HK-2 (cell line): ENCODE measurements at regions not wholly inside any gene's neighbourhood (a gene's known extent, or its start where the extent isn't known, plus 50 kb on each side); places are given as distances from the start of the nearest gene placed in this dataset.

Experiments used
- DNase-seq: peaks from one replicate; pipeline ENCODE4 v3.0.0-alpha.2; 2018; ENCODE audit not compliant: unreplicated experiment

DNA sequence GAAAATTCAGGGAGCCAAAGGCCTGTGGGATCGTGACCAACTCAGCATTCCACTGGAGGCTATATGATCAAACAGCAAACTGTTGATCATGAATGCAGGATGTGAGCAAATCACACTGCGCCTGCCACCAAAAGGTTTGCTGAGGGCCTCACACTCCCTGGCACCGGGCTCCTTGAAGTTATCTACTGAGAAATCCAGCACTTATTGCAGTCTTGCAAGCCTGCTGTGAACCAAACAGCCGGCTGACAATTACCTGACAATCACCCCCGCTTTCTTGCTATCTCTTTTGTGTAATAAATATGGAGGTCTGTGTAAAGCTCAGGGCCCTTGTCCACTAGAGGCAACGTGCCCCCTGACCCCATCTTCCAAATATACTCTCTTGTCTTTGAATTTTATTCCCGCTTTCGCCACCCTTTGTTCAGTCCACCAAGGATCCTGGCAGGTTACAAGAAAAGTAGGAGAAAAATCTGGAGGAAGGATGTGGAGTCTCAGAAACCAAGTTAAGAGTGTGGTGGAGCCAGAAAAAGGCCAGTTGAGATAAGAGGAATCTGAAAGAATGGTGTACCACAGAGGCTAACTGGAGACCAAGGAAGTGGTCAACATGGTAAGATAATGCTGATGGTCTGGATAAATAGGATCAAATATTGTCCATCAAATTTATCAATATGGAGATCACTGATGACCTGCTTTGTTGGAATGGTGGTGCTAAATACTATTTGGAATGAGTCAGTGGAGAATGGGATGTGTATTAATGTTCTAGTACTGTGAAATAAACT, 229.2 kb downstream of the ALX1 start:
- DNase-seq = no peak

DNA sequence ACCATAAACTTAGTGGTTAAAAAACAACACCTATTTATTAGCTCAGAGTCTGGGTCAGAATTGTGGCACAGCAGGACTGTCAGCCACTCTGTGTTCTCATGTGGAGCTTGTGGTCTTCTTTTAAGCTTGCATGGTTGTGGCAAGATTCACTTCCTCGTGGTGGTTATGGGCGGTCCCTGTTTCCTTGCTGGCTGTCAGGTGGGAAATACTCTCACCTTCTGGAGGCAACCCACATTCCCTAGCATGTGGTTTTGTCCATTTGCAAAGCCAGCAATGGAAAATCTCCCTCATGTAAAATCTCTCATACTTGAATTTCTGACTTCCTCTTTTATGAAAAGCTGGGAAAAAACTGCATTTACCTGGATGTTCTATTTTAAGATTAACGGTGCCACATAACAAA, 229.8 kb downstream of the ALX1 start:
- peak; percentile 45 for DNase-seq

DNA sequence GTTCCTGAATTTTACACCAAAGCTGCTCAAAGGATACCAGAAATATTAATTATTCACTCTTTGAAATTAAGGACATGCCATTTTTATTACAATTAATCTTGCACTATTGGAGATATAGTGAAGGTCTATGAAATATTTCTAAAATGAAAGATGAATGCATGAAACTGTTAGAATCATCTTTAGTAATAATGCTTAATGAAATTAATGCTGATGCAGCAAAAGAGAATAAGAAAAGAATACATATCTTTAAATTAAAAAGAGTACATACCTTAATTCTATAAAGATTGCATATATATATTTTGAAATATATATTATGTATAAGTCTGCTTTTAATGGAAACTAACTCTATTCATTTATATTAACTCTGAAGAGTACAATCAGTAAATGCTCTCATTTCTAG, 236.0 kb downstream of the ALX1 start:
- DNase-seq = no peak

DNA sequence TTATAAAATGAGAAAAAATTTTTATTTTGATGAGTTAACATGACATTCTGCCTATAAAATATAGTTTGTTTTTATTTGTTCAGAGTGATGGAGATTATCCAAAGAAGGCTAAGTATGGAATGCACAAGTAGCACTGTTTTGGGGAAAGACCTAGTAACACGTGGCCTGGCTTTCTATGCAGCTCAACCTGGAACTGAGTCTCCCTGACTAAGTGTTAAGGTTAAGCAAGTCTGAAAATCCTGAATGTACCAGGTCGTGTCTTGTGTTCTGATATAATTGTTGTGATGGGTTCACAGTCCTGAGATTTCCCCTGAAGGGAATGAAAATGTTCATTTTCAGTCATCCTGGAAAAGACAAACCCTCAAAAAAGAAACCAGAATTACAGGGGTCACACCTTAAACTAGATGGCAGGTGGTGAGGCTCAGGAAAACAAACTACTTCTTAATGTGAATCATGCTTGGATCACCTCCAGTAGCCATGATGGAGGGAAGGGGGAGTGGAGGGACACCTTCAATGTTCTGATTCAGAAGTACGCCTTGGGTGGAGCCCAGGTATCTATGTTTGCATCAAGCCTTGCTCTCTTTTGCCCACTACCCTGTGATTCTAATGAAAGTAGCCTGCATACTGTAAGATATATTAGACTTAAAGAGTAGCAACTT, 236.8 kb downstream of the ALX1 start:
- DNase-seq = no peak

DNA sequence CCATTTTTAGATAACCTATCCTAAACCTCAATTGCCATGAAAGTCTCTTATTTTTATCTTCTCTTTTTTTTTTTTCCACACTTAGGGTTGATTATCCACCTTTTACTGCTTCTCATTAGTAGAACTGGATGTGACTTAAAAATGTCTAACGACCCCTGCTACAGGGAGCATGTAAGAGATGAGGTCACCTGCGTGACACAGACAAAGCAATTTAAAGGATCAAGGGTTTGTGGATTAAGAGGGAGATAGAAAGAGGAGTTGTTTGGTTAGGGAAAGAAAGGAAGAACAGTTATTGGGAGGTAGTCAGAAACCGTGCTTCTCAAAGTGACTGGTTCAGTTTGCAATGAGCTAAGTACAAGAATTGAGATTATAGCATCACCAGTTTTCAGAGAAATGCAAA, 239.1 kb downstream of the ALX1 start:
- DNase-seq = no peak

DNA sequence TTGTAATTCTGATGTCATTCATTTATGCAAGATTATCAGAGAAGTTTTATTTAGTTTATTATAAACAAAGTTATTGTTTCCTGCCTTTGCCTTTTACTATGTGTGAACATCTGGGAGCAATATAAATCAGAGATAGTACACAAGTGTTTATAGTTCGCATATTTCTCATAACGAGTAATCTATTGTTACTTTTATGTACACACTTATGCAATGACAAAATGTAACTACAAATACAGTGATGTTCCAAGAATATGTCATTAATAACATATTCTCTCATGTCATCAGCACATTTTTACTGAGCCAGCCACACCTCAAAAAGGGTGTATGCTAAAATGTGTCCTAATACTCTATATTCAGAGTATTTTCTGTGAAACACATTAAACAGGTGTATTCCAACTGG, 243.2 kb downstream of the ALX1 start:
- DNase-seq = no peak

- no peak for DNase-seq
Observed at GRCh38 chr12:85527192-85527591, 247.2 kb downstream of the ALX1 start.

GRCh38 chr12:85529896-85530295, 249.9 kb downstream of the ALX1 start:
- DNase-seq = no peak

- DNase-seq = no peak
Observed at GRCh38 chr12:85530456-85530855, 250.4 kb downstream of the ALX1 start.

GRCh38 chr12:85531341-85531740, 251.3 kb downstream of the ALX1 start:
- DNase-seq = no peak

GRCh38 chr12:85549640-85550039, 269.6 kb downstream of the ALX1 start:
- no peak for DNase-seq

DNA sequence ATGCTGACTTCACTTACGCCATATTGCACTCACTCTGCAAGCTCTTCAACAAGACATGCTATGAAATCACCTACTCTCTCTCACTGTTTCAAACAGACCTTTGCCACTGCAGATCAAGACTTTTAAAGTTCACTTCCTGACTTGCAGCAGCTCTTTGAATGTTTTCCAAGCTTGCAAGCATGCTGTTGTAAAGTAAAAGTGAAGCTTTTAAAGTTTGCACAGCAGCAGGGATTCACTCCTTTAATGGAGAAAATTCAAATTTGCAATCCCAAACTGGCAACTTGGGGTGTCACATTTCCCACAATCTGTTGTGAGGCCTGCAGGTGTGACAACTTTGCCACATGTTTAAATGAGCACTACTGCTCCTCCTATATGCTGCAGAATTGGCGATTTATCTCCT, 270.9 kb downstream of the ALX1 start:
- no peak for DNase-seq

DNA sequence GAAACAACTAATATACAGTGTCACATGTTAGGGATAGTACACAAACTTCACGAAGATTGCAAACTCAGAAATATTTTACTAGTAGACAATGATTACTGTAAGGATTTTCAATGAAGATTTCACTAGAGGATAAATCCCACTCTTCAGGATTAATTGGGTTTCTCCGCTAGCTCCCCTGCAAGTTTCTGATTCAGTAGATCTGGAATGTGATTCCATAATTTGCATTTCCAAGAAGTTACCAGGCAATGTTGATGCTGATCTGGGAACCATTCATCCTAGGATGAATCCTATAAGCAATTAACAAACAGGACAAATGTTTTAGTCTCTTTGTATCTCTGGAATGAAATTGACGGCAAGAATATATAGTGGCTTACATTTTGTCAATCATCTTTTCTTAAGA, 272.4 kb downstream of the ALX1 start:
- no peak for DNase-seq

DNA sequence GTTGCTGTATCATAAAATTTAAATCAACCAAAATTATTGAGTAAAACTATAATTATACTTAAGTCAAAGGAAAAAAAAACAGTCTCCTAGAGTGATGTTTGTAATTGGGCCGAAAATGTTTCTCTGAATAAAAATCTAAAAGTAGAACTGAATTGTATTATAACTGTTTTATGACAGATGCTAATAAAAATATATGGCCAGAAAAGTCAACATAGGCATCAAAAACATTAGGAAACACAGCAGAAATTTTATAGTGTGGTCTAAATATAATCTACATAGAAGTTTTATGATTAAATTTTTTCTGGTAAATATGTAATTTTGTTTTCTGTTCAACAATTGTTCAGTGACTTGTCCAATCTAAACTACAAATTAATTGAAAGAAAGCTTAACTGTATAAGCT, 277.8 kb downstream of the ALX1 start:
- DNase-seq = no peak

DNA sequence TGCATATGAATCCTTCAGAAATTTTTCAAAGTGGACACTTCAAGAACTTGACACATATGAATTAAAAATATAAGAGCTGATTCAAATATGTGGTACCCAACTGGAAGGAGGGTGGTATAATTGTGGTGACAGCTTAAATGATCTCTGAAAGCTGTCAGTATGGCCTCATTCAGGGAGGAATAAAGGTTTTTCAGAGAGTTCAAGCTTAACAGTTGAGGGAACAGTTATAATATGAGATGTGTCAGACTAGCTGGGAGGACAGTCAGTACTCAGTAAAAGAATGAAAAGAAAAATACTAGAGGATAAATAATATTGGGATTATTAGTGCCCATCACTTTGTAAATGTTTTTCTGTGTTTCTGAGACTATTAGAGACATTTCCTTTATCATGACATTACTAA, 277.5 kb downstream of the RASSF9 start:
- no peak for DNase-seq

- DNase-seq = no peak
Observed at GRCh38 chr12:85559127-85559526, 277.1 kb downstream of the RASSF9 start.

GRCh38 chr12:85559536-85559935, 276.7 kb downstream of the RASSF9 start:
- DNase-seq = no peak

DNA sequence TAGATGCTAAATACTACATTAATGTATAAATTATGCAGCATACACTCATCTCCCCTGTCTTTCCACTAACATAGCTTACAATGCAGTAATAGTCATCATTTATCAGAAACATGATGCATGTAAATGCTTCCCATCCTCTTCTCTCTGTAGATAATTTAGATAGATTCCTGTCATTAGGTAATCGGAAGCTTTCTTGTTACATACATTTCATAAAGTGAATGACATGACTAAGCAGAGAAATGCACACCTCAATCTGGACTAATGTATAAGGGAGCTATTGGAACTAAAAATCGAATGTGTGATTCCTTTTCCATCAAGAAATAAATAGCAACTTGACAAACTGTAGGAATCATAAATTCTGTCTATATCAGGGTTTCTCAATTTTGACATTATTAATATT, 273.4 kb downstream of the RASSF9 start:
- no peak for DNase-seq

- no peak for DNase-seq
Observed at GRCh38 chr12:85564786-85565185, 271.4 kb downstream of the RASSF9 start.

- no peak for DNase-seq
Observed at GRCh38 chr12:85568395-85569103, 267.7 kb downstream of the RASSF9 start.

DNA sequence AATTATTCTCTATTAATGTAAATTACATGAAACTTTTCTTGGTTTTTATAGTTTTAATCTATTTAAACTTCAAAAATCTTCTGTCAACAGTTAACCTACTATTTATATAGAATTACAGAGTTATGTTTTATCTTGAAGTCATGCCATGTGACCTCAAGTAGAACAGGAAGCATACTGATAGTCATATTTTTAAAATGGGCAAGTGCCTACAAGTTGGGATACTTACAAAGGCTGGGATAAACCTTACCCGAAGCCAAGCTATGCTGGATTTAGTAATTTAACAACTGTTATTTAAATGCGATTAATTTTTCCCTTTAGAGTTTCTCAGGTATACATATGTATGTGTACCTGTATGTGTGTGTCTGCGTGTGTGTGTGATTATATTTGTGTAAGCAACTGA, 266.9 kb downstream of the RASSF9 start:
- no peak for DNase-seq

- no peak for DNase-seq
Observed at GRCh38 chr12:85572956-85573355, 263.3 kb downstream of the RASSF9 start.

DNA sequence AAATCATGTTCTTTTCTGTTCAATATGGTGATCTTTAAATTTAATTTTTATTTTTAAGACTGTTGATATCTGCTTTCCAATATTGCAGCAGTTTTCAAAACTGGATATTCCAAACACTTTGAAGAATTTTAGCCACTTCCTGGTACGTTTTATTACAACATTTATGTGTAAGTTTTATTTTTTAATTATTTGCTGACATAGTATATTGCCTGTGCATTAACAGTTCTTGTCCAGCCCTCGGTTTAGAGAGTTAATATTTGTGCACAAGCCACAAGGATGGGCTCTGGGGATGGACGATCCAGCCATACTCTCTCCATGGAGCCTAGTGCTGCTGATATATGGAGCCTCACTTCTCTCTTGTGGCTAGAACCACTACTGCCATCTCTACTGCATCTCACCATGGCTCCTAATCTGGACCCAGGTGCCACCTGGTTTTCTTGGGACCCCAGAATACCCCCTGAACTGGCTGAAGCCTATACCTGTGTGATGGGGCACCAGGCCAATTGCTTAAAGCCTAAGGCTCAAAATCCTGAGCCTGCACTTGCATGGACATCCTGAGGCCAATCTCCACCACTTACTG, 262.5 kb downstream of the RASSF9 start:
- no peak for DNase-seq
